ENCODE measurements at regions not wholly inside any gene's neighbourhood (a gene's known extent, or its start where the extent isn't known, plus 50 kb on each side); places are given as distances from the start of the nearest gene placed in this dataset.

DNA sequence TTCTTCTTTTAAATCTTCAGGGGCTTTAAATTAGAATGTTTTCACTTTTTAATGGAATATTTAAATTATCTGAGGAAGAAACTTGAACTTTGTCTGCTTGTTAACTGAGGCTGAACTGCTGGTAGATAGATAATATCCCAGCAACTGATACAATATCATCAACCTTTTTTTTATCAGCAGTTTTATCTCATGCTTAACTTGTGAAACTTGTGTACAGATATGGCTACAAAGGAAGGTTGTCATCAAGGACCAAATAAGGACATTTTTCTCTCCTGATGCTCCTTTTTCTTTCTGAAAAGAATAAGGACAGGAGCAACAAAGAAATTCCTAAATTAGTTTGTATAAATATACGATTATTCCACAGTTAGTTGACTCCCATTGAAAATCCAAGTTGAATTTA, 66.4 kb upstream of the KBTBD8 start:
- TF ChIP-seq CTCF (conservative IDR thresholded peaks at IDR 0.05; ENCODE audit: low read depth, low read length) (no peak), EZH2 (IDR thresholded peaks at IDR 0.05; ENCODE audit: borderline replicate concordance, low read depth, low read length, poor library complexity, severe bottlenecking) (no peak)
